ENCODE measurements at regions not wholly inside any gene's neighbourhood (a gene's known extent, or its start where the extent isn't known, plus 50 kb on each side); places are given as distances from the start of the nearest gene placed in this dataset.
"Not testable (repeated sequence)": the region's sequence is repeated elsewhere in the genome, so short reads cannot be mapped to it uniquely, and the experiment has no call there.

DNA sequence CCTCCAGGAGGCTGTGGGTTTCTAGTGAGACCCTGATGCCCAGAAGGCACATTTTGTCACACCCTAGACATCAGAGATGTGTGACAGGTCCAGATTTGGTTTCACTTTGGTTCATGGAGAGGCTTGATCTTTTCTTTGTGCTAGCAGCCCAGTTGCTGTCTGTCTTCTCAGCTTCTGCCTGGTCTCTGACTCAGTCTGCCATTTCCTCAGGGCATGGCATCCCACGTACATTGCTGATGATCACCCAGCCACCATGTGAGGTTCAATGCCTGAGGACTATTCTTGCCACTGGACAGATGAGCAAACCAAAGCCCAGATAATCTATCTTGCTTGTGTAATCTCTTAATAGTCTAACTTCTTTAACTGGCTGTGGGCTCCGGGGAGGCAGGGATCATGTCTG lies 144.9 kb upstream of the MRPS22 start:
- DNase-seq (ENCODE audit: low read depth in 1 of 2, low spot score in 1 of 2) = no peak

DNA sequence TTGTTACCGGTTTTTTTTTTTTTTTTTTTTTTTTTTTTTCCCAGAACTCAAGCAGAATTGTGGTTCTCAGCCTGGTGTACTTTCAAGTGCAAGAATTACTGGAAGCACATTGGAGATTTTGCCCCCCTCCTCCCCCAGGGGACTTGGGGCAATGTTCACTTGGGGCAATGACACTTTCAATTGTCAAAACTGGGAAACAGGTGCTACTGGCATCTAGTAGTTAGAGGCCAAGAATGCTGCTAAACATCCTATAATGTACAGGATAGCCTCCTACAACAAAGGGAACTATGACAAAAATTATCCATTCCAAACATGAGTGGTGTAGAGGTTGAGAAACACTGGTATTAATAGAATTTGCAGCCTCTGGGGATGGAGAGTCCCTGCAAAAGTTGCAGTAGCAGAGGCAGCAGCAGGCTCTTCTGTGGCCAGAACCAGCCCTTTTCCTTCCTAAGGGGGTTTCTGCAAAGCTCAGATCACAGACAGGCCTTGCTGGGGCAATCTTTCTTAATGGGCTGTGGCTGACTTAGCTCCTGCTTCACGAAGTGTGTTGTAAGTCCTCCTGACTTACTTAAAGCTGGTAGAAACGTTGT lies 144.3 kb upstream of the MRPS22 start:
- no peak for DNase-seq (ENCODE audit: low read depth in 1 of 2, low spot score in 1 of 2)

DNA sequence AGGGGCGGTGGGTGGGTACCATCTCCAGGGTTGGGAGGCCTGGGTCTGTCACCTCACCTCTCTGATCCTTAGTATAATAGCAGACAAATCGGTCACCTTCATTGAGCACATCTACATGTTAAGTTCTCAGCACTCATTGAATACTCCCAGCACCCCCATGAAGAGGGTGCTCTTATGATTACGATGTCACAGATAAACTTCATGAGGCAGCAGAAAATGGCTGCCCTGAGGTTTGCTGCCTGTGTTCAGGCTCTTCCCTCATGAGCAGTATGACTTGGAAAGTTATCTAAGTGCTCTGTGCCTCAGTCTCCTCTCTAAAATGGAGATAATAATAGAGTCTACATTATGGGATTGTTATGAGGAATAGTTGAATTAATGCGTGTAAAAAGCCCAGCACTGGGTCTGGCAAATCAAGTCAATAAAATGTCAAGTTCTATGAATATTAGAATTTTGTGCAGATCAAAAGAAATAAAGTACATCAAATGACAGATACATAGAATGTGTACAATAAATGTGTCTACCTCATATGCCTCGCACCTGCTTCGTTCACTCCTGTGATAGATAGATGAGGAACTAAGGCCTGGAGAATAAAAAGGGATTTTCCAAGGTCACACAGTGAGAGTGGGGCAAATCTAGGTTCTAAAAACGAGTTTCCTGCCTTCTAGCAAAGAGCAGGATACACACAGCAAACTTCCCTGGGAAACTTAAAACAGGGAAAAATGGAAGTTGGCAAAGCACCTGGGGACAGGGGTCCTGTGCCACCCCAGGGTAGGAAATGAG lies 142.2 kb upstream of the MRPS22 start:
- DNase-seq (ENCODE audit: low read depth in 1 of 2, low spot score in 1 of 2) = no peak

DNA sequence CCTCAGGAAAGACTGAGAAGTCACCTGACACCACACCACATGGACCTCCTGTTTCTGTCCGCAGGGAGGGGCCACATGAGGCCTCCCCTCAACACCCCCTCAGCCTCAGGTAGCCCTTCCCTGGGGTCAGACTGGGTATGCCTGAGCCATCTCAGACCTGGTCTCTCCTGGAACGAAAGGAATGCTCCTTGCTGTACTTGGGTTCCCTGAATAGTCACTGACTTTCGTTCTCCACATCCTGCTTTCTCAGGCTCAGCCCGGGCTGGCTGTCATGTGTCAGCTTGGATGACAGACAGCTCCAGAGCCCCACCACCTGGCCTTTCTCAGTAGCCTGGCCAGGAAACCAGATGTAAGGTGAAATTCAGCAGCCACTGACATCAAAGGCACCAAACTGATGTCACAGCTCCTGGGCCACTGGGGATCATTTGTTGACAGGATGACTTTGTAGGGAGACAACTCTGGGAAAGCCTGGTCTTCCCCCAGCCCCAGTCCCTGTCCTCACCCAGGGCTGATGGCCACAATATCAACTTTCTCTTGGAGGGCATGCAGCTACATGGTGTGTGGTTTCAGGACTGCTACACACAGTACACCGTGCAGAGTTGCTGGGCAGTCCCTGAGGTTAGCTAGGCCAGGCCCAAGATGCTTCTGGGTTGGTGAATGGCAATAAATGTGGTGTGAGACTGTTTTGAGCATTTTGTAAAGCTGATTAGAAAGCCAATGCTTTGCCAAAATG lies 141.4 kb upstream of the MRPS22 start:
- DNase-seq (ENCODE audit: low read depth in 1 of 2, low spot score in 1 of 2) = no peak

DNA sequence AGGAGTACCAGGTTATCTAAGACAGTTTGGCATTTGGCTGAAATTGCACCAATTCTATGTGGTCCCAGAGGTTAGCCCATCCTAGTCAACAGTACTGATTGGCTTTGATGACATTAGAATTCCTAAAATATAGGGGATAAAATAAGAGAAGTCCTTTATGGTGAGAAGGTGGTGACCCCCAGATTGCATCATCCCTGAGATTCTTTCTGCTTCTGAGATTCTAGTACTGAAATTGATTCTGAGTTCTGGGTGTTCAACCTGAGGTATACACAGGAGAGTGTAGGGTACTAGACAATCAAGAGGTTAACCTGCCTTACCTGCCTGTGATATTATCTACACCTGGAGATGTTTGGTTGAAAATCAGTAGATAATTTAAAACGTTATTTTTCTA lies 140.9 kb upstream of the MRPS22 start:
- DNase-seq (ENCODE audit: low read depth in 1 of 2, low spot score in 1 of 2) = no peak

DNA sequence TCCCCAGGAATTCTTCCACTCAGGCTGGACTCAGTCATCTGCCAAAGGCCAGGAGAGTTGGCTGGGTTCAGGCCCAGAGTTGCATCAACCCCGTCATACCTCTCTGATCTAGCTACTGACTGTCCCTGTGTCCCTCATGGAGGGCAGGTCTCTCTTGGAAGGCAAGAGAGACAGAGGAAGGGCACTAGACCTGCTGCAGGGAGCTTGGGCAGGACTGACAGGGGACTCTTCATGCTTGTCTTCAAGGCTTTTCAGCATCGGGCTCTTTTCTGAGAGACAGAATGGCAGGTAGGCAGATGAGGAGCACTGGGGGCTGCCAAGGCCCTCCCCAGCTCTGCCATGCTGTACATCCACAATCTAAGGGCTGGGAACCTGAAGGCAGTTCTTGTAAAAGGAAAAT lies 140.1 kb upstream of the MRPS22 start:
- DNase-seq (ENCODE audit: low read depth in 1 of 2, low spot score in 1 of 2) = no peak

DNA sequence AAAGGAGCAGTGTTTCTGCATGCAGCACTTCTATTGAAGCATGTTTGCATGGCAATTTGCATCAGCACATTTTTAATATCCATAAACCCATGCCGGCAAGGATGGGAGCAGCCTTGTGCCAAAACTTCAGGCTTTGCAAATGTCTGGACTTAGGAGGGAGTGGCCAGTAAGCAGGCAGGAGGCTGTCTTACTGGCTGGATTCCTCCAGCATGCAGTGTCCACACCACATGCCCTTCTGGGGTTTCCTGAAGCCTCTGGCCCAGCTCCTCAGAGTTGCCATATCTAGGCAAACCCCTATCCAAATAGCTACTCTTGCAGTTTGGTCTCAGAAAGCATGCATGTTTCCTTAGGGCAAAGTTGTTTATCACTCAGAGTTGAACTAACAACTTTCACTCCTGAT lies 139.1 kb upstream of the MRPS22 start:
- DNase-seq (ENCODE audit: low read depth in 1 of 2, low spot score in 1 of 2) = no peak

DNA sequence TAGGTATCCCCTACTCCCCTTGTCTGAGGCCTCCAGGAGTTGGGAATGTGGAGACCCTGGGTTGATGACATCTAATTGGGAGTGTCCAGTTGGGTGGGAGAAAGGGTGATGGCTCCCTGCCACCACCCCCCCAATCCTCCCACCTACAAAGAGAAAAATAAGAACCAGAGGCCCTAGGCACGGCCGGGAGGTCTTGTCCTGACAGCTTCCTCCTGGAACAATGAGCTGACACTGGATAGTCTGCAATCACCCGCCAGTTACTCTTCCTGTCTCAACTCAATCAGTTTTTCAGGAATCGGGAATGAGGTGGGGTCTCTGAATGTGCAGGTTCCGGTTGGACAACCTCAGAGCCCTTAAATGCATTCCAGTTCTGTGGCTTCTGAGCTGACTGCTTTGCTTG lies 129.9 kb upstream of the MRPS22 start:
- no peak for DNase-seq (ENCODE audit: low read depth in 1 of 2, low spot score in 1 of 2)

DNA sequence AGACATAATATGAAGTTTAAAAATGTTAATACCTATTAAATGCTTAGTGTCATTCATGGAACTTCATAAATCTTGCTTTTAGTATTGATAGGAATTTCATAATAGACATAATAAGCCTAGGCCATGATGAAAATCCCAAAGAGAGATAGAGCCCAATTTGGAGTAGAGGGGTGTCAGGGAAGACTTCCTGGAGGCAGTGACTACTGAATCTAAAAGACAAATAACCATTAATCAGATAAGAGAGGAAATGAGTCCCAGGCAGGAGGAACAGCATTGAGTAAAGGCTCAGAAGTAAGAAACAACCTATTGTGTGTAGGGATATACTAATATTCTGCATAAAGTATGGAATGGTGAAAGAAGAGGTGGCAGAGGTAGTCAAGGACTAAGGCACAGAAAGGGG lies 126.9 kb upstream of the MRPS22 start:
- no peak for DNase-seq (ENCODE audit: low read depth in 1 of 2, low spot score in 1 of 2)

DNA sequence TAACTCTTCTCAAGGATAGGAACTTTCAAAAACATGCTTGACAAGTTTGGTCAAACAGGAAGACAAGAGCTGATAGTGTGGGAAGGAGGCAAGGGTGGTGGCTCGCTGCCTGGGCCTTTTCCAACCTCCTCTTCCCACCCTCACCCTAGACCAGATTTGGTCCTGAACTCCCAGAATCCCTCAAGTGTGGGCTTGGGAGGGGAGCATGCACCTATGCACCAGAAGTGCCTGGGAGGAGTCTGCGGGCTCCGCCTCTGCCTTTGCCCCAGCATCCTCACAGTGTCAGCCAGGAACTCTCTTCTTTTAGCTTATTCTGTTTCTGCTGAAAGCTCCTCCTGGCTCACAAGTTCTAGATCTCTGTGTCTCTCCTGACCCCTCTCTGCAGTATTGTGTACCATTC lies 126.2 kb upstream of the MRPS22 start:
- no peak for DNase-seq (ENCODE audit: low read depth in 1 of 2, low spot score in 1 of 2)

DNA sequence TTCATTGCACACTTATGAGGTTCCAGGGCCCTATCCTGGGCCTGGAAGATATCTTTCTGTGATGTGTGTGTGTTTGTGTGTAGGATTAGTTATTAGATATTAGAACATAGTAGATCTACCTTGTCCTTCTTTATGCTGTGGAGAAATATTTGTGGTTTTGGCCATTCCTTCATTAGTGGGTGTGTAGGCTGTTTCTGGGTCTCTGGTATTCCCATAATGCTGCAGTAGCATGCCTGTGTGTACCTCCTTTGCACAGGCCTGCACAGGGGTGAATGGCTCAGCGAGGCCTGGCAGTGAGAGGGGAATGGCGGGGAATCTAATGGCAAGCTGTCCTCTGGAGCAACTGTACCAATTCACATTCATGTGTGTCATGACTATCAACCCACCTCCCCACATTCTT lies 125.8 kb upstream of the MRPS22 start:
- no peak for DNase-seq (ENCODE audit: low read depth in 1 of 2, low spot score in 1 of 2)

DNA sequence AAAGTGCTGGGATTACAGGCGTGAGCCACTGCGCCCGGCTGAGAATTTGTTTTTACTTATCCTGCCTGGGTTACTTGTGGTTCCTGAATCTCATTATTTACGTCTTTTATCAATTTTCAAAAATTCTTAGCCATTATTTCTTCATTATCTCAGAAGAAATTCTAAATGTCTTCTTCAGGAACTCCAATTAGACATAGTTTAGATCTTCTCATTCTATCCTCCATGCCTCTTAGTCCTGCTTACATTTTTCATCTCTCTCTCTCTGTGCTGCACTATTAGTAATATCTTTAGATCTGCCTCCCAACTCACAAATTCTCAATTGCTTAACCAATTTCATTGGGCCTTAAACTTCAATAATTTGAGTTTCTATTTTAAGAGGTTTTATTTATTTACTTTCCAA lies 124.4 kb upstream of the MRPS22 start:
- DNase-seq (ENCODE audit: low read depth in 1 of 2, low spot score in 1 of 2) = no peak

DNA sequence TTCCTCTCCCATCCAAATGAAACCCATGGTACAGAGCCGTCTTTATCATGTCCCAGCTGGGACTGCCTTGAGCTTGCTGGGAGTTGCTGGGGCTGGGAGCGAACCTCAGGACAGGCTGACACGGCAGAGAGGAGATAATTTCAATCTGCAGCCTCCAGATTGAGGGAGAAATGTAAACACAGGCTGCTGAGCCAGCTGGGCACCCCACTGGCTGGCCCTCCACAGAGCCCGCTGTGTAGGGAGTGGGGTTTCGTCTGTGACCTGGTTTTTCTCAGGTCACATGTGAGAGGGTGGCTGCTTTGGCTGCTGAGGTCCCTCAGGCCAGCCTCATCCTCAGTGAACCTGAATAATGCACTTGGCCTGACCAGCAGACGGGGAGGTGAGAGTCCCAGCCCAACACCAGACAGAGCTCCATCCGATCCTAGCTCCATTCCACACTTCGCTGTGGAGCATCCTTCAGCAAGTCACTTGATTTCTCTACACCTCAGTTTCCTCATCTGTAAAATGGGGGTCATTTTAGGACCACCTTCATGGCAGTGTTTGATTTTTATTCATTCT lies 121.6 kb upstream of the MRPS22 start:
- DNase-seq (ENCODE audit: low read depth in 1 of 2, low spot score in 1 of 2) = no peak

DNA sequence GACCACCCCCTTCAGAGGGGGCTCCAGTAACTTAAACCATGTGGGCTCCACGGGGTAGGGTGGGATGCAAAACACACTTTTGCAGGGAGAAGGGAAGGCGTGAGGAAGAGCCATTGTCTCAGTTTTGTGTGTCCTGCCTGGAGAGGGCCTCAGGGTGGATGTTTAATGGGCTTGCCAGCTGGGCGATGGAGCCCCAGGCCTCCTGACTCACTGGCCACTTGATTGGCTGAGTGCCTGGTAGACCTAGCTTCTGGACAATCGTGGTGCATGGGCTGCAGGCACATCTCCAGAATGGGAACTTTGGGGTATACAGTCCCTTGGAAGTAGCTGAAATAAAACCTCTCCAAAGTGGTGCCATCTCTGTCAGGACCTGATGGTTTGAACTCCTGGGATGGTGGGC lies 118.3 kb upstream of the MRPS22 start:
- DNase-seq (ENCODE audit: low read depth in 1 of 2, low spot score in 1 of 2) = no peak

DNA sequence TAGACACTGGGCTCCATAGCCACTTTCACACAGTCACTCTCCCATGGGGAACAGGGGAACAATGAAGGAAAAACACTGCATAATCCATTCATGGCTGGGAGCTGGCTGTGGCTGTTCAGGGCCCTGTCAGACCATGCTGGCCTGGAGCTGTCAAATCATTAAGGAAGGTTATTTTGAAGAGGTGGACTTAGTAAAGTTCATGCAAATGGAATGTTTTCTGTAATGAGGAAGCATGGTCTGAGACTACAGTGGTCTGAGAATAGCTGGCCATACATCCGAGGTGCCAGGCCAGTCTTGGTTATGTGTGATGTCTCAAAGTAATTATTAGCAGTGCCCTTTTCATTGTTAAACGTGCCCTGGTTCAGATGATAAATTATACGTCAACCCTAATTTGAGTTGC lies 117.1 kb upstream of the MRPS22 start:
- DNase-seq (ENCODE audit: low read depth in 1 of 2, low spot score in 1 of 2) = no peak

DNA sequence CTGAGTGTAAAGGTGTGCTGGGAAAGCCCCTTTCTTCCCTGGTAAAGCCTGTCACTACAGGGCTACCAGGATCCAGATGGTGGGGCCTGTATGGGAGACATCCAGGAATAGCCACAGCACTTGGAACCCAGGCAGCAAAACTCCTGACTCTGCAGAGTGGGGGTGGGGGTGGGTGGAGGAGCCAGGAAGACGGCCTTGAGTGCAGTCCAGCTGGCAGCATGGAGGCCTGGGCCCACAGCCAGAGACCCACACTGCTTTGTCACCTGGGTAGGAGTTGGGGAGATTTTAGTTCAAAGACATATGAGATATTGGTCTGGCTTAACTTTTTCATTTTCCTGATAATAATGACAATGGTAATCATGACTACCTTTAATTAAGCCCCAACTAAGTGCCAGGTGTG lies 116.7 kb upstream of the MRPS22 start:
- no peak for DNase-seq (ENCODE audit: low read depth in 1 of 2, low spot score in 1 of 2)

DNA sequence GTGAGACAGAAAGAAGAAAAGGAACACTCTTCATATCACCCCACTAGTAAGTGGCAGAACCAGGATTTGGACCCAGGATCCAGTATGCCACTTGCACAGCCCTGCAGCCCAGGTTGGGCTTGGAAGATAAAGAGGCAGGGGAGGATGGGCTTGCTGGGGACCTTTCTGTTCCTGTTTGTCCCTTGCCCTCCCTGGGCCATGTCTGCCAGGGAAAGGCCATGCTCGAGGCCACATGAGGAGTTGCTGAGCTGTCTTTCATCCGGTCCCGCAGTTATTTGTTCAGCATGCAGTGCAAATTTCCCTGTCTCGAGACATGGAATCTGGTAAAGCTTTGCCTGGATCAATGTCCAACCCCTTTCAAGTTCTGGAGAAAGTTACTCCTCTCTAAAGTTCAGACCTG lies 116.0 kb upstream of the MRPS22 start:
- no peak for DNase-seq (ENCODE audit: low read depth in 1 of 2, low spot score in 1 of 2)

DNA sequence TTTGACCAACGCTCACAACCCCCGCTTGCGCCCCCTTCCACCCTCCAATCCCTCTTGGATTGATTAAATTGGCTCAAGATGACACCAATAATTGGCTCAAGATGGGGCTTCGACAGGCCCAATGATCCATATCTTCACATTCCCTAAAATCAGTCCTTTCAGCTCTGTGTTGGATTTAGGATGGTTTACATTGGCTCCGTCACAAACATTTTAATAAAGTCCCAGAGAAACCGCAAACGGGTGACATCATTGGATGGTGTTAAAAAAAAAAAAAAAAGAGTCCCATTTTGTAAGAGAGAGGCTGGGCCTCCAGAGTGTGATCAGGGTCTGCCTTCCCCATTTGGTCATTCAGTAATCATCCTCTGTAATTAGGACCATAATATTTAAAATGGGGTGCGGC lies 113.4 kb upstream of the MRPS22 start:
- no peak for DNase-seq (ENCODE audit: low read depth in 1 of 2, low spot score in 1 of 2)

DNA sequence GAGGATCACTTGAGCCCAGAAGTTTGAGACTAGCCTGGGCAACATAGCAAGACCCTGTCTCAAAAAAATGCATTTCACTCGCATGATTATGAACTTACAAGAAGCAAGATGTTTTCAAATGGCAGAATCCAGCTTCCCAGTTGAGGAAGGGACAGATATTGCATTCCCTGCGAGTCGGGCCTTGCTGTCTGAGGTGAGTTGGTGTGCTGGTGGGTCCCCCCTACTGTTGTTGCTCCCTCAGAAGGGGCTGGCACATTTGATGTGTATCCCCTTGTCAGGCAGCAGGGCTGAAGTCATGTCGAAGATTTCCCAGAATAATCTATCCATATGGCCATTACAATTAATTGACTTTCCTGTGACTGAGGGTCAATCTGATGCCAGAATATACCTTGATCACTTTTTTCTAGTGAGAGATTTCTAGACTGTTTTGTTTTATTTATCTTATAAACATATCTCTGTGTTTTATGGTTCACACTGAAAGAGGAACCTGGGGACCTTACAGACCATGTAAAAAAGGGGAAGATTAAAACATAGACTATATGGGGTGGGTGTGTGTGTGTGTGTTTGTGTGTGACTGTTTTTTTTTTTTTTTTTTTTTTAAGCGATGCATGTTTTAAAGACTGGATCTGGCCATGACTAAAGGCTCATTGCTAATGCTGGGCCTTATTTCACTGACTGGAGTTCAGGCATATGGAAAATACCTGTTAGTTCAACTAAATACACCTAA lies 112.1 kb upstream of the MRPS22 start:
- DNase-seq (ENCODE audit: low read depth in 1 of 2, low spot score in 1 of 2) = no peak

DNA sequence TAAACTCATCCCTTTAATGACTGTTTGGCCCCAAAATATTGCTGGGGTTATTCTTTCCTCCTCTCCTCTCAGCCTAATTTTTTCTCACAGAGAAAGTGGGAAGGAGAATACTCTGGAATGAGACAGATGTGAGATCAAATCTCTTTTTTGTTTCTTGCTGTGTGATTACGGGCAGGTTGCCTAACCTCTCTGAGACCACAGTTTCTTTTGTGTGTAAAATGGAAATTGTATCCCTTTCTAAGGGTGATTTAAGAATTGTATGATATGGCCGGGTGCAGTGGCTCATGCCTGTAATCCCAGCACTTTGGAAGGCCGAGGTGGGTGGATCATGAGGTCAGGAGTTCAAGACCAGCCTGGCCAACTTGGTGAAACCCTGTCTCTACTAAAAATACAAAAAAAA lies 111.5 kb upstream of the MRPS22 start:
- DNase-seq (ENCODE audit: low read depth in 1 of 2, low spot score in 1 of 2) = not testable (repeated sequence)

DNA sequence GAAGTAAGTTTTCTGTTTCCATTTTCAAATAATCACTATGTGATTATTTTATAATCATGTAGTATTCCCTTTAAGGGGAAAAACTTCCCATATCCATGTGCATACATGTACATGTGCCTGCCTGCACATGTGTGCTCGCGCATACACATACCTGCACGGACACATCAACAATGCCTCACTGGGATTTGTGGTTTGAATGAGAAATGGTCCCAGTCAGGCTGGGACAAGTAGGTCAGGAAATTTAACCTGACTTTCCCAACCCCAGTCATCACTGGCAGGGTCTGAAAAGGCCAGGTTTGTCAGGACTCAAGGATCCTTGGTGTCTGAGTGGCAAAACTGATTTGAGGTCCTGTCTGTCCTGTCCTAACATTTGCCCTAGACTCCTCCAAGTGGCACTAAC lies 109.3 kb upstream of the MRPS22 start:
- DNase-seq (ENCODE audit: low read depth in 1 of 2, low spot score in 1 of 2) = no peak

DNA sequence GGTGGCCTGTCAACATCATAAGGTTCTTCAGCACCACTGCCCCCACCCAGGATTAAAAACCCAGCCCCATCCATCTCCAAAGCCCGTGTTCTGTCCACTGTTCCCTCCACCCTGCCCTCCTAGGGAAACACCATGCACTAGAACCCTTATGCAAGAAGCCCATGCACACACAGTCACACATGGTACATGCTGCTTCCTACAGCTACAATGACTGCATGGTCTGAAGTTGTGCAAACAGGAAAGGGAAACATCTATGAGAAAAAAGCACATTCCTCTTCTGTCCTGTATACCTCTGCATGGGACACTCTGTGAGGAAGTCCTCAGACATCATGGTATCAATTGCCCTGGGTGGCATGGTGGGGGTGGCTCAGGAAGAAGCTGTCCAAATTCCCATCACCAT lies 108.6 kb upstream of the MRPS22 start:
- no peak for DNase-seq (ENCODE audit: low read depth in 1 of 2, low spot score in 1 of 2)

All from activated T-helper 1 cell treated with anti-CD3 and anti-CD28 coated beads, Interleukin-2, amount 50 U/mL, for 16 hours (primary cell).